ENCODE measurements at regions not wholly inside any gene's neighbourhood (a gene's known extent, or its start where the extent isn't known, plus 50 kb on each side); places are given as distances from the start of the nearest gene placed in this dataset.

DNA sequence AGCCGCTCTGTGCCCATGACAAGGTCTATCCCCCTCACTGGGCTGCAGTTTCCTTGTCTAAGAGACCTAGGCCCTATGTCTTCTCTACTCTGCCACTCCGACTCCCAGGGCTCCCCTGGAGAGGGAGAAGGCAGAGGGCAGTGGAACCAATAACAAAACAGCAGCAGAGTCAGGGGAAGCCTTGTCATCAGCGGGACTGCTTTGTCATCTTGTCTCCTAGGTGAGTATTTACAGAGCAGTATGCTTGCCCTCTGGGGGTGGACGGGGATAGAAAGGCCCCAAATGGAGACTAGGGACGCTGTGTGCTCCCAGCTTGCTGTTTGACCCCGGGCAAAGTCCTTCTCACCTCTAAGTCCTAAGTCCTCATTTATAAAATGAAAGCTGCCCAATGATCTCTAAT lies 318.5 kb downstream of the CDK5RAP2 start:
- Histone ChIP-seq H3K9me3 (ENCODE audit: control insufficient read depth, insufficient read depth, low read depth, low read length) (no peaks in the 10 kb centered on the region), H3K27me3 (ENCODE audit: control insufficient read depth, insufficient read depth, low read length) (no peaks in the 10 kb centered on the region), H3K4me3 (ENCODE audit: low read depth in 2 of 2, low read length in 2 of 2) (no peak overlapping the region), H3K36me3 (ENCODE audit: control insufficient read depth, insufficient read depth, low read length) (no peaks in the 10 kb centered on the region), H3K4me1 (ENCODE audit: control insufficient read depth, insufficient read depth, low read length) (no peaks in the 10 kb centered on the region), H3K27ac (ENCODE audit: low read length) (no peak overlapping the region)
- no peak for TF ChIP-seq REST (IDR thresholded peaks at IDR 0.05; ENCODE audit: insufficient read depth in 1 of 2, low read depth in 2 of 2, low read length in 1 of 2)
- no peak for TF ChIP-seq SIN3A (IDR thresholded peaks at IDR 0.05; ENCODE audit: borderline replicate concordance, insufficient read depth, low read depth, low read length)
- TF ChIP-seq, protein P1, sequence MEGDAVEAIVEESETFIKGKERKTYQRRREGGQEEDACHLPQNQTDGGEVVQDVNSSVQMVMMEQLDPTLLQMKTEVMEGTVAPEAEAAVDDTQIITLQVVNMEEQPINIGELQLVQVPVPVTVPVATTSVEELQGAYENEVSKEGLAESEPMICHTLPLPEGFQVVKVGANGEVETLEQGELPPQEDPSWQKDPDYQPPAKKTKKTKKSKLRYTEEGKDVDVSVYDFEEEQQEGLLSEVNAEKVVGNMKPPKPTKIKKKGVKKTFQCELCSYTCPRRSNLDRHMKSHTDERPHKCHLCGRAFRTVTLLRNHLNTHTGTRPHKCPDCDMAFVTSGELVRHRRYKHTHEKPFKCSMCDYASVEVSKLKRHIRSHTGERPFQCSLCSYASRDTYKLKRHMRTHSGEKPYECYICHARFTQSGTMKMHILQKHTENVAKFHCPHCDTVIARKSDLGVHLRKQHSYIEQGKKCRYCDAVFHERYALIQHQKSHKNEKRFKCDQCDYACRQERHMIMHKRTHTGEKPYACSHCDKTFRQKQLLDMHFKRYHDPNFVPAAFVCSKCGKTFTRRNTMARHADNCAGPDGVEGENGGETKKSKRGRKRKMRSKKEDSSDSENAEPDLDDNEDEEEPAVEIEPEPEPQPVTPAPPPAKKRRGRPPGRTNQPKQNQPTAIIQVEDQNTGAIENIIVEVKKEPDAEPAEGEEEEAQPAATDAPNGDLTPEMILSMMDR (IDR thresholded peaks at IDR 0.05) = no peak
- no peak for TF ChIP-seq POLR2AphosphoS5 (IDR thresholded peaks at IDR 0.05; ENCODE audit: low read depth, low read length)
- no peak for TF ChIP-seq TCF7L2 (IDR thresholded peaks at IDR 0.05; ENCODE audit: low read depth, low read length)
- DNase-seq (ENCODE audit: low read depth, low spot score) (no peak), ATAC-seq (no peak)
- CTCF ChIA-PET = no interaction called here
- POLR2A ChIA-PET = no interaction called here
- BruUV-seq (replicated peaks) = no TSS peak
- in situ Hi-C loops (cut with HindIII; ENCODE audit: low pct_unique_long_range_greater_than_20kb, low sequenced_read_pairs) = no loop called here
- intact Hi-C loops (cut with micrococcal nuclease; ENCODE audit: unreplicated experiment) = no loop called here

- intact Hi-C loops (cut with micrococcal nuclease; ENCODE audit: unreplicated experiment) = no loop called here
- Histone ChIP-seq H3K4me1 (ENCODE audit: control insufficient read depth, insufficient read depth, low read length) (no peaks in the 10 kb centered on the region), H3K9me3 (ENCODE audit: control insufficient read depth, insufficient read depth, low read depth, low read length) (no peaks in the 10 kb centered on the region), H3K4me3 (ENCODE audit: low read depth in 2 of 2, low read length in 2 of 2) (no peak overlapping the region), H3K27ac (ENCODE audit: low read length) (no peak overlapping the region), H3K36me3 (ENCODE audit: control insufficient read depth, insufficient read depth, low read length) (no peaks in the 10 kb centered on the region), H3K27me3 (ENCODE audit: control insufficient read depth, insufficient read depth, low read length) (no peaks in the 10 kb centered on the region)
- ATAC-seq (no peak), DNase-seq (ENCODE audit: low read depth, low spot score) (no peak)
- in situ Hi-C loops (cut with HindIII; ENCODE audit: low pct_unique_long_range_greater_than_20kb, low sequenced_read_pairs) = no loop called here
- TF ChIP-seq TCF7L2 (IDR thresholded peaks at IDR 0.05; ENCODE audit: low read depth, low read length) (no peak), POLR2AphosphoS5 (IDR thresholded peaks at IDR 0.05; ENCODE audit: low read depth, low read length) (no peak)
- POLR2A ChIA-PET = no interaction called here
- BruUV-seq (replicated peaks) = no TSS peak
- CTCF ChIA-PET = no interaction called here
These were observed 320.9 kb downstream of the CDK5RAP2 start for GRCh38 chr9:120259100-120259499.

DNA sequence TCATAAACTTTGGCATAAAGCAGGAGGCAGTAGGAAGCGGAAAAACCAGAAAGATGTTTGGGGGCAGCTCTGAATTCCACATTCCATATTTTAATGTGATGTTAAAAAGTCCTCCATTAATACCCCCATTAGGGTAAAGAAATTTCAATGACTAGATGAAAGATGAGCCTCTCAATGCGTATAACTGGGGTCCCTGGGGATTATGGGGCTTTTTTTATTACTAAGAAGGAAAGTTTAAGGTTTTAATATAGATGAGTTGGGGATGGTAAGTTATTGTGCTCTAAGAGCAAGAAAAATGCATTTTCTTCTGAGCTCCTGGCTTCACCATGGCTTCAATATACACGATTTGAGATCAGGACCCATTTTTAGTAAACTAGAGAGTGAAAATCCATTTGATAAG lies 321.9 kb downstream of the CDK5RAP2 start:
- Histone ChIP-seq H3K27ac (ENCODE audit: low read length) (no peak overlapping the region), H3K9me3 (ENCODE audit: control insufficient read depth, insufficient read depth, low read depth, low read length) (no peaks in the 10 kb centered on the region), H3K4me3 (ENCODE audit: low read depth in 2 of 2, low read length in 2 of 2) (no peak overlapping the region), H3K27me3 (ENCODE audit: control insufficient read depth, insufficient read depth, low read length) (no peaks in the 10 kb centered on the region), H3K4me1 (ENCODE audit: control insufficient read depth, insufficient read depth, low read length) (no peaks in the 10 kb centered on the region), H3K36me3 (ENCODE audit: control insufficient read depth, insufficient read depth, low read length) (no peaks in the 10 kb centered on the region)
- no peak for DNase-seq (ENCODE audit: low read depth, low spot score)
- TF ChIP-seq POLR2AphosphoS5 (IDR thresholded peaks at IDR 0.05; ENCODE audit: low read depth, low read length) (no peak), REST (IDR thresholded peaks at IDR 0.05; ENCODE audit: insufficient read depth in 1 of 2, low read depth in 2 of 2, low read length in 1 of 2) (no peak), SIN3A (IDR thresholded peaks at IDR 0.05; ENCODE audit: borderline replicate concordance, insufficient read depth, low read depth, low read length) (no peak), TCF7L2 (IDR thresholded peaks at IDR 0.05; ENCODE audit: low read depth, low read length) (no peak)
- TF ChIP-seq, protein P1 (IDR thresholded peaks at IDR 0.05) = no peak
- CTCF ChIA-PET = no interaction called here
- BruUV-seq (replicated peaks) = no TSS peak
- in situ Hi-C loops (cut with HindIII; ENCODE audit: low pct_unique_long_range_greater_than_20kb, low sequenced_read_pairs) (no loop called here), intact Hi-C loops (cut with micrococcal nuclease; ENCODE audit: unreplicated experiment) (no loop called here)
- no peak for ATAC-seq
- POLR2A ChIA-PET = no interaction called here
